Erythroblast (primary cell): ENCODE measurements at regions not wholly inside any gene's neighbourhood (a gene's known extent, or its start where the extent isn't known, plus 50 kb on each side); places are given as distances from the start of the nearest gene placed in this dataset.

Experiments
- GATA1 ChIP-seq: IDR thresholded peaks from 2 replicates; pipeline ENCODE4 v1.6.1; 2011; ENCODE audit warnings: low read depth, mild to moderate bottlenecking, control low read depth, low read length, moderate library complexity
- POLR2A ChIP-seq: IDR thresholded peaks from 2 replicates; pipeline ENCODE4 v1.6.1; 2011; ENCODE audit warnings: mild to moderate bottlenecking, low read length

DNA sequence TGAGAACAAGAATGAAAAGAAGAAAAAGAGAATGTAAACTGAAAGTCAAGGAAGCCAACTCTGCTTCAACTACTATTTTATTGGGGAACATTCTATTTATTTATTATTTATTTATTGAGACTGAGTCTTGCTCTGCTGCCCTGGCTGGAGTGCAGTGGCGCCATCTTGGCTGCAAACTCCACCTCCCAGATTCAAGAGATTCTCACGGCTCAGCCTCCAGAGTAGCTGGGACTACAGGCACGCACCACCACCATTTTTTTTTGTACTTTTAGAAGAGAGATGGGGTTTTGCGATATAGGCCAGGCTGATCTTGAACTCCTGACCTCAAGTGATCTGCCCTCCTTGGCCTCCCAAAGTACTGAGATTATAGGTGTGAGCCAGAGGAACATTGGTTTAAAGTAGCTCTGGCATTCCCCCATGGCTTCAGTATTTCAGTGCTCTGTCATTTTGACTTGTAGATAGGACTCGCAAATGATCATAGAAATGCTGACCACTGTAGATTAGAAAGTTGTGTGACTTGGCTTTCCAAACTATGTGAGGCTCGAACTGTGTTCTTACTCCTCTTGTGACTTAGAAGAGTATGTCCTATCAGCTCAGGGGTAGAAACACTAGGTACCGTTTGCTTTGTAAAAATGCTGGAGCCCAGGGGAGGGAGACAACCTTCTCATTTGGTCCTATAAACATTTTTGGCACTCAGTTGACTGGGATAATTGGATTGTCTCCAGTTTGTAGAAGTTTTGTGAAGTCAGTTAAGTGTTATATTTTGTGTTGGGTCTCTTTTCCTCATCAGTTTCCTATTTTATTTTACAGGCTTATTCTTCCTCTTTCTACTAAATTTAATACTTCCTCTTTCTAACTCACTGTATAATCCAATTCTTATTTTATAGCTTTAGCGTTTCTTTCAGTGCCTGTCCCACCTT, 544.9 kb upstream of the CITED2 start:
- TF ChIP-seq POLR2A = no peak
- no peak for TF ChIP-seq GATA1
